ENCODE measurements at regions not wholly inside any gene's neighbourhood (a gene's known extent, or its start where the extent isn't known, plus 50 kb on each side); places are given as distances from the start of the nearest gene placed in this dataset.

DNA sequence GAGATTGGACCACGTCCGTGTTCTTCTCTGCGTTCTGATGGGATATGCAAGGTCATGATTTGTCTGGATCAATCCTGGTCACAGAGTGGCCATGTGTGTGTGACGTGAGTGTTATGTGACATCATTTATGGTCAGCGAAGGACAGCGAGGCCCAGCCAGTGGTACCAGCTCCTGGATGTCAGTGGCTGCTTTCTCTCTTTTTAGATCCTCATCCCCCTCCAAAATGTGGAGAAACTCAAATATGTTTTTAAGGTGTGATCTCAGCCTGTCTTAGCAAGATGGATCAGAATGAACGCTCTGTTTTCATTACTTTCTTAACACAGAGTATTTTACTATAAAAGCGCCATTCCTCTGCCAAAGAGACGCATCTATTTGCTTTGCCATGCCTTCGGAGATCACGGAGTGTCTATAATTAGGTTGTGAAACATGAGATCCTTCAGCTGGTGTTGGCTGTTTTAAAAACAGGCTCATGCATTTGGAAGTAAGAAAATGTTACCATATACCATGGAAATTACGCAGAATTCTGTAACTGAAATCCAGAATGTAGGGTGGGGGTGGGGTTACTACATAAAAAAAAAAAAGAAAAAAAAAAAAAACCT, 245.5 kb upstream of the TCERG1L start:
- no peak for TF ChIP-seq EP300 (IDR thresholded peaks at IDR 0.05)
- TF ChIP-seq POLR2AphosphoS5 (IDR thresholded peaks at IDR 0.05) = no peak
- TF ChIP-seq, protein P1, sequence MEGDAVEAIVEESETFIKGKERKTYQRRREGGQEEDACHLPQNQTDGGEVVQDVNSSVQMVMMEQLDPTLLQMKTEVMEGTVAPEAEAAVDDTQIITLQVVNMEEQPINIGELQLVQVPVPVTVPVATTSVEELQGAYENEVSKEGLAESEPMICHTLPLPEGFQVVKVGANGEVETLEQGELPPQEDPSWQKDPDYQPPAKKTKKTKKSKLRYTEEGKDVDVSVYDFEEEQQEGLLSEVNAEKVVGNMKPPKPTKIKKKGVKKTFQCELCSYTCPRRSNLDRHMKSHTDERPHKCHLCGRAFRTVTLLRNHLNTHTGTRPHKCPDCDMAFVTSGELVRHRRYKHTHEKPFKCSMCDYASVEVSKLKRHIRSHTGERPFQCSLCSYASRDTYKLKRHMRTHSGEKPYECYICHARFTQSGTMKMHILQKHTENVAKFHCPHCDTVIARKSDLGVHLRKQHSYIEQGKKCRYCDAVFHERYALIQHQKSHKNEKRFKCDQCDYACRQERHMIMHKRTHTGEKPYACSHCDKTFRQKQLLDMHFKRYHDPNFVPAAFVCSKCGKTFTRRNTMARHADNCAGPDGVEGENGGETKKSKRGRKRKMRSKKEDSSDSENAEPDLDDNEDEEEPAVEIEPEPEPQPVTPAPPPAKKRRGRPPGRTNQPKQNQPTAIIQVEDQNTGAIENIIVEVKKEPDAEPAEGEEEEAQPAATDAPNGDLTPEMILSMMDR (IDR thresholded peaks at IDR 0.05) = no peak
